Esophagus squamous epithelium (tissue), 5 donors: ENCODE measurements at regions not wholly inside any gene's neighbourhood (a gene's known extent, or its start where the extent isn't known, plus 50 kb on each side); places are given as distances from the start of the nearest gene placed in this dataset.

Source experiments
- DNase-seq: peaks from one replicate; lab custom pipeline; 2025; lab: John Stamatoyannopoulos, UW
- H3K27ac ChIP-seq, 4 donors: fragments of 200-600 bp; sonication (generic); one replicate each; pipeline ENCODE4 v1.5.1; 2016 to 2019; ENCODE audit warnings: mild to moderate bottlenecking in 1 of 4
- H3K27me3 ChIP-seq, 4 donors: fragments of 200-600 bp; sonication (generic); 1 replicate in 3 of 4; 2 replicates in 1 of 4; pipeline versions ENCODE4 v1.5.1 to v1.6.0; 2017 to 2021; ENCODE audit warnings: antibody characterized with exemption in 1 of 4
- H3K36me3 ChIP-seq, 3 donors: fragments of 200-600 bp; sonication (generic); one replicate each; pipeline ENCODE4 v1.5.1; 2016 to 2019
- H3K4me1 ChIP-seq, 3 donors: fragments of 200-600 bp; sonication (generic); one replicate each; pipeline ENCODE4 v1.5.1; 2017 to 2019
- H3K4me3 ChIP-seq, 4 donors: fragments of 200-600 bp; sonication (generic); 1 replicate in 3 of 4; 2 replicates in 1 of 4; pipeline ENCODE4 v1.5.1; 2016 to 2019; ENCODE audit warnings: mild to moderate bottlenecking in 2 of 4, moderate library complexity in 1 of 4
- H3K9me3 ChIP-seq, 3 donors: fragments of 200-600 bp; sonication (generic); one replicate each; pipeline ENCODE4 v1.5.1; 2016 to 2019
- CTCF ChIP-seq, 6 experiments: fragments of 450-650 bp in 4 of 6; fragments of 200-600 bp in 2 of 6; sonication (generic) in 2 of 6; IDR thresholded peaks; one replicate each; pipeline ENCODE4 v1.5.1; 2016 to 2019; ENCODE audit warnings: antibody characterized with exemption in 6 of 6, mild to moderate bottlenecking in 4 of 6, moderate library complexity in 4 of 6
- POLR2A ChIP-seq, 4 donors: fragments of 450-650 bp; IDR thresholded peaks; one replicate each; pipeline ENCODE4 v1.6.1; 2017; ENCODE audit warnings: antibody characterized with exemption in 4 of 4, mild to moderate bottlenecking in 4 of 4, moderate library complexity in 3 of 4
- WGBS, 2 donors: methylation state at CpG; one replicate each; pipeline ENCODE4 v1.1.5; 2018; 5-methylcytosine and 5-hydroxymethylcytosine counted together
- intact Hi-C: fragments of 100-400 bp; cut with DNase I; formaldehyde crosslinking; loops from one replicate; pipeline ENCODE4 v1.15.0; 2022
- donor health status: DM: yes; HTN: yes; CAD: no.

GRCh38 chr12:42807251-42807650 is 217.7 kb upstream of the PRICKLE1 start:
- Histone ChIP-seq H3K4me1 (no peaks in the 10 kb centered on the region), H3K36me3 (no peaks in the 10 kb centered on the region), H3K27ac (no peak overlapping the region), H3K27me3 (no peaks in the 10 kb centered on the region), H3K4me3 (no peak overlapping the region), H3K9me3 (no peaks in the 10 kb centered on the region)
- WGBS, 2 donors = 80 to 84% methylated on average over 2 of the region's 2 CpGs
- intact Hi-C loops = no loop called here
- no peak for DNase-seq
- TF ChIP-seq POLR2A (IDR thresholded peaks at IDR 0.05) = no peak
- TF ChIP-seq CTCF (IDR thresholded peaks at IDR 0.05) = no peak

- intact Hi-C loops = no loop called here
- 44 to 76% methylated on average over 1 to 2 of the region's 2 CpGs for WGBS, 2 donors
- TF ChIP-seq POLR2A (IDR thresholded peaks at IDR 0.05) = no peak
- peak in 1 of 6 experiments; percentile 12 for TF ChIP-seq CTCF (IDR thresholded peaks at IDR 0.05)
- Histone ChIP-seq H3K4me3 (no peak overlapping the region), H3K9me3 (no peaks in the 10 kb centered on the region), H3K27me3 (no peaks in the 10 kb centered on the region), H3K4me1 (no peaks in the 10 kb centered on the region), H3K36me3 (no peaks in the 10 kb centered on the region), H3K27ac (no peak overlapping the region)
- no peak for DNase-seq
These were observed 215.4 kb upstream of the PRICKLE1 start for GRCh38 chr12:42804928-42805327.

- no peak for DNase-seq
- WGBS, 2 donors = 44 to 56% methylated on average over 4 of the region's 4 CpGs
- no peaks in the 10 kb centered on the region for H3K4me1 ChIP-seq
These were observed 213.2 kb upstream of the PRICKLE1 start for GRCh38 chr12:42802785-42803189.

GRCh38 chr12:42801271-42801670 is 211.7 kb upstream of the PRICKLE1 start:
- 77% methylated on average over 2 of the region's 2 CpGs for WGBS, 2 donors
- TF ChIP-seq POLR2A (IDR thresholded peaks at IDR 0.05) (no peak), CTCF (IDR thresholded peaks at IDR 0.05) (no peak)
- DNase-seq = no peak
- Histone ChIP-seq H3K4me1 (no peaks in the 10 kb centered on the region), H3K27ac (no peak overlapping the region), H3K27me3 (no peaks in the 10 kb centered on the region), H3K36me3 (no peaks in the 10 kb centered on the region), H3K9me3 (no peaks in the 10 kb centered on the region), H3K4me3 (no peak overlapping the region)
- intact Hi-C loops = no loop called here

More at GRCh38 chr12:42802785-42803189, 213.2 kb upstream of the PRICKLE1 start:
- no peak for TF ChIP-seq POLR2A (IDR thresholded peaks at IDR 0.05)
- no peak for TF ChIP-seq CTCF (IDR thresholded peaks at IDR 0.05)
- intact Hi-C loops = no loop called here
- H3K27me3 ChIP-seq = no peaks in the 10 kb centered on the region
- H3K27ac ChIP-seq = no peak overlapping the region
- no peak overlapping the region for H3K4me3 ChIP-seq
- no peaks in the 10 kb centered on the region for H3K36me3 ChIP-seq
- no peaks in the 10 kb centered on the region for H3K9me3 ChIP-seq

GRCh38 chr12:42799966-42800365 is 210.4 kb upstream of the PRICKLE1 start:
- no peaks in the 10 kb centered on the region for H3K9me3 ChIP-seq
- no peaks in the 10 kb centered on the region for H3K27me3 ChIP-seq
- no peaks in the 10 kb centered on the region for H3K4me1 ChIP-seq
- no peak overlapping the region for H3K4me3 ChIP-seq
- DNase-seq = no peak
- intact Hi-C loops = no loop called here
- WGBS, 2 donors = 86 to 94% methylated on average over 1 of the region's 1 CpG
- H3K27ac ChIP-seq = no peak overlapping the region
- no peak for TF ChIP-seq POLR2A (IDR thresholded peaks at IDR 0.05)
- no peaks in the 10 kb centered on the region for H3K36me3 ChIP-seq
